ENCODE measurements at regions not wholly inside any gene's neighbourhood (a gene's known extent, or its start where the extent isn't known, plus 50 kb on each side); places are given as distances from the start of the nearest gene placed in this dataset.
"Not testable (repeated sequence)": the region's sequence is repeated elsewhere in the genome, so short reads cannot be mapped to it uniquely, and the experiment has no call there.

GRCh38 chr3:28033059-28033784, 208.2 kb upstream of the CMC1 start:
- DNase-seq: no peak

- no peak for DNase-seq
Observed at GRCh38 chr3:28036599-28037575, 204.5 kb upstream of the CMC1 start.

- DNase-seq: no peak
Observed at GRCh38 chr3:28039234-28039633, 202.2 kb upstream of the CMC1 start.

DNA sequence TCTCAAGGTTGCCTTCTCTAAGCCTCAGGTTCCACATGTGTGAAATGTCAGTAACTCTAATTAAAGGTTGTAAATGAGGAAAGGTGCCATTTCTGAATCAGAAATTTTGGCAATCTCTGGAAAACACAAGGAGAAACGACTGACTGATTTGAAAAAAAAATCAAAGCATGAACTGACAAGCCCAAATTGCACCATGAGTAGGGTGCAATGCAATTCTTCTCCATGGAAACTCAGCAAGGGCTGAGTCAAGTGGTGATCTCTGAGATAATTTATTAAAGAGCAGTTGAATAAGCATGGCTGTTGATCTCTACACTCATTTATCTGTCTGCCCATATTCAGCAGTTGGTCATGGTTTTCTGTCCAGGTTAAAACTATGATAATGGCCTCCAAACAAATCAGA, 201.6 kb upstream of the CMC1 start:
- no peak for DNase-seq

DNA sequence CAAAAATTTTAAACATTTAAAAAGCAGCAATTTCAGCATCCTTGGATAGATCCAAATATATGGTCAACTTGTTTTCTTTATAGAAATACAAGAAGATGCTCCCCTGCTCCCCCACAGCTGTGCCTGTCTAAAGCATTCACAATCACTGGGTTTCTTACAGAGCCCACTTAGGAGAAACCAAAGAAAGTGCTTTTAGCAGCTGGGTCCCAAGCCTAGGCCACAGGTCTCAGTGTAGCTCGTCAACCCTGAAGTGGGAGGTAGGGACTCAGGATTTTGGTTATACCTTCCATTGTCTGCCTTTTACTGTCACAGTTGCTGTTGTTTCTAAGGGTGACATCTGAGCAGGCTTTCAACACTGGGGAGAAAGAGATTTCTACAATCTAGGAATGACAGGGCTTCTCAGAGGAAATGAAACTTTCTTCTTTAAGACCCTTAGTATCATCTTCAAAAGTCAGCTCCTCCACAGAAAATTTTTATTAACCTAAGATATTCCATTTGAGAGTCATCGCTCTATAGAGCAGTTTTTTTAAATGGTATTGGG, 199.3 kb upstream of the CMC1 start:
- no peak for DNase-seq

DNA sequence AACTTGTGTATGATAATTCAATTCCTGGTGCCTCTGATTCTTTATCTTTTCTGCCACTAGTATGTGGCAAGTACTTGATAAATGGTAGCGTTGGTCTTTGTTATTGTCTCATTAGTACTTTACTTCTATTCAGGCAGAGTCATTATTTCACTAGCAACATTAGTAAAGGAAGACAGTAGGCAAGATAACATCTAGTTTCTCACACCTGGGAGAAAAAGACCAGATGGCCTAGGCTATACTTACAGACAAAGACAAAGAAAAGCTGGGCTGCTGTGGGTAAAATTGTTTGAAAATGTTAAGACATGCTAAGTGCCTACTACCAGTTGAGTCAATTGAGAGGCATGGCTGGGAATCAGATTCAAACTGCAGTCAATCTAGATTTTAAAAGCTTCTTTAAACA, 198.7 kb upstream of the CMC1 start:
- DNase-seq: no peak

DNA sequence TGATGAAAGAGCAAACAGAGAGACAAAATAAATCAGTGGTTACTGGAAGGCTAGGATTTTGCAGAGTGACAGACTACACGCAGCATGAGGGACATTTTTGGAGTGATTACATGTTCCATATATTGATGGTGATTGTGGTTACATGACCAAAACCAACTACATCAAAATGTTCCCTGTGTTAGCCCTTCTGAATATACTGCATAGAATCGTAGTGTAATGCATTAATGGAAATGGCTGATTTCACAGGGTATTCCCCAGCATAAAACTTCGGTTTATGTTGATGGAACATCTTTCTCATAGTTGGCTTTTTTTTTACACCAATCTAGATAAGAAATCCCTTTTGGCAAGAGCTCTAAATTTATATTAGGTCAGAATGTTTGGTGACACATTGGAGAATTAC, 191.3 kb upstream of the CMC1 start:
- DNase-seq: no peak

DNA sequence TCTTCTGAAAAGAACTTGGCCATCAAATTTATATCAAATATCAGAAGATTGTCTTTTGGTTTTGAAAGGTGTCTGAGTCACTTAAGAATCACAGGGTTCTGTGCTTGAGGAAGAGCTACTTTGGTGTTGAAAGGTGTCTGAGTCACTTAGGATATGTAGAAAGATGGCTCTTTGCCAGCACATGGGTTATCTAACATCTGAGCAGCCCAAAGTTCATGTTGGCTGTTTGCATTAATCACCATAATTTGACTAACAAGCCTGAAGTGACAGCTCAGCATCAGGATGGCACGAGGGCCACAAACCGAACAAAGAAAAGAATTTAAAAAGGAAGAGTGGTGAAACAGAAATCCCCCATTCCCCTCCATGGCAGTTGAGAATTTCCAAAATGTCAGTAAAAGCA, 190.5 kb upstream of the CMC1 start:
- no peak for DNase-seq

GRCh38 chr3:28053759-28054158, 187.7 kb upstream of the CMC1 start:
- DNase-seq: no peak

DNA sequence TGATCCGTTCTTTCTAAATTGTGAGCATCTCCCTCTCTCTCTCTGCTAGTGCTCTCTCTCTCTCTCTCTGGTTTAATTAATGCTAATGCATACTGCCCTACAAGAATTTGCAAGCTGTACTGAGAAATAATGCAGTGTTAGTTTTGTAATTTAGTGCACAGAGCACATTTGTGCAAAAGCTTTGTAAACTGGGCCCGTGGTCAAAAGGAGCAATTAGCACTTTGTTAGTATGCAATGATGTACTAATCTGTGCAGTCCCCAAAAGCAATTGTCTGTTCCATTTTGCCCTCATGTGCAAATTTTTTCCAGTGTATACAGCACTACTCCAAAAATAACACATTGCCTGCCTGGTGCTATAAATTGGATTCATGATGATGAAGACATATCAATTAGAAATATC, 184.6 kb upstream of the CMC1 start:
- no peak for DNase-seq

- no peak for DNase-seq
Observed at GRCh38 chr3:28057539-28057938, 183.9 kb upstream of the CMC1 start.

DNA sequence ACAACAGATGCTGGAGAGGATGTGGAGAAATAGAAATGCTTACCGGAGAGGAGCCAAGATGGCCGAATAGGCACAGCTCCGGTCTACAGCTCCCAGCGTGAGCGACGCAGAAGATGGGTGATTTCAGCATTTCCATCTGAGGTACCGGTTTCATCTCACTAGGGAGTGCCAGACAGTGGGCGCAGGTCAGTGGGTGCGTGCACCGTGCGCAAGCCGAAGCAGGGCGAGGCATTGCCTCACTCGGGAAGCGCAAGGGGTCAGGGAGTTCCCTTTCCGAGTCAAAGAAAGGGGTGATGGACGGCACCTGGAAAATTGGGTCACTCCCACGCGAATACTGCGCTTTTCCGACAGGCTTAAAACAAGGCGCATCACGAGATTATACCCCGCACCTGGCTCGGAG, 182.2 kb upstream of the CMC1 start:
- DNase-seq: not testable (repeated sequence)

- no peak for DNase-seq
Observed at GRCh38 chr3:28066020-28066419, 175.4 kb upstream of the CMC1 start.

DNA sequence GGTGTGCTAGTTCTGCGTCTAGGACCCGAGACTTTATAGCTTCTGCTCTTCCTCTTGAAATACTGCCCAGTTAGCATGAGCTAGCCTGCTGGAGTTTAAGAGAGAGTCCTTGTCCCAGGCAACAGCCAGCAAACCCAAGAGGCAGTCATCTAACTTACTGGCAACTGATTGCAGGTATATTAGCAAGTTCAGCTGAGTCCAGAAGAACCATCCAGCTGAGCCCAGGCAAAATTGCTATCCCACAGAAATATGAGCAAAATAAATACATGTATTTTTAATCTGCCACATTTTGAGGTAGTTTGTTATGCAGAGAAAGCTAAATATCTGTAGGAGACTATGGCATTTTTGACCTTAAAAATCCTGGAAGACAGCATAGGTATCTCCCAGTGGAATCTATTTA, 174.4 kb upstream of the CMC1 start:
- no peak for DNase-seq

GRCh38 chr3:28068342-28068741, 173.1 kb upstream of the CMC1 start:
- DNase-seq: no peak

DNA sequence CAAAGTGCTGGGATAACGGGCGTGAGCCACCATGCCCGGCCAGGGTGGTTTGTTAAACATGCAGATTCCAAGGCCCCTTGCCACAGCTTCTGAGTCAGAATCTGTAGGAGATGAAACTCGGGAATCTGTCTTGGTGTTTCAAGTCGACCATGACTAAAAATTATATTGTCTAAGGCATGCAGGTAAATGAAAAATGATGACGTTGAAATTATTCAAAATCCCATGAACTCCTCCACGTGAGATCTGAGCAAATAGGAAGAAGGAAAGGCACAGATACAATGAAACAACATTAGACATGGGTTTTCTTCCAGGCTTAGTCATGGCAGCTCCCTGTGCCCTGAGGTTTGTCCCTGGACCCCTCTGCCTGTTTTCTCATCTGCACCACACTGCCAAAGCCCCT, 172.0 kb upstream of the CMC1 start:
- no peak for DNase-seq

DNA sequence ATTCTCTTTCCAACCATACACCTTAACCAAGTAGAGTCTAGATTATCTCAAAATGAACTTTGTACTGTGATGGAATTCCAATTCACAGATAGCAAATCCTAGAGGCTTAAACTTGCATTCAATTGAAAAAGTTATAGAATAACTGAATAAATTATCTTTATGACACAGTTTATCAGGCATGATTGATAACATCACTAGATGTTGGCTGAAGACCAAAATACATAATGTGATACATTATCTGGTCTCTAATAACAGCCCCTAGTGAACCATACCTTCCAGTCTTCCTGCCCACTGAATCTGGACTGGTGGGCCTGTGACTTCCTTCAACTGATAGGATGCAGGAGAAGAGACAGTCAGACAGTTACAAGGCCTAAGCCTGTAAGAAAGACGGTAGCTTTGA, 165.2 kb upstream of the CMC1 start:
- no peak for DNase-seq

GRCh38 chr3:28077572-28077971, 163.8 kb upstream of the CMC1 start:
- no peak for DNase-seq

DNA sequence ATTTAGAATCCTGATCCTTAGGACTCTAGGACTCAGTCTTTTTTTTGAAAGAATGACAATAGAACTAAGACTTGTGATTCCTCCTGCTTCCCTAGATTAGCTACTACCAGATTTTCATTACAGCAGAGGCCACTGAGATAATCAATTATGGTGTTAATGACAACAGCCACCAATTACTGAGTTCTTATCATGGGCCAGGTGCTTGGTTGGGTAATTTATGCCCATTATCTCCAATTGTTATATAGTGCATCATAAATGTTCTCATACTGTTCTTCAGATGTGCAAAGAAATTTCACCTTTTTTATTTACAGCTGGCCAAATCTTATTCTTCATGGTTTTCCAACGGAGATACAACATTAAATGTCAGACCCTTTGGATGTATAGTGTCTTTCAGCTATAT, 162.9 kb upstream of the CMC1 start:
- DNase-seq: no peak

GRCh38 chr3:28080716-28081115, 160.7 kb upstream of the CMC1 start:
- no peak for DNase-seq

GRCh38 chr3:28081533-28081947, 159.9 kb upstream of the CMC1 start:
- no peak for DNase-seq

DNA sequence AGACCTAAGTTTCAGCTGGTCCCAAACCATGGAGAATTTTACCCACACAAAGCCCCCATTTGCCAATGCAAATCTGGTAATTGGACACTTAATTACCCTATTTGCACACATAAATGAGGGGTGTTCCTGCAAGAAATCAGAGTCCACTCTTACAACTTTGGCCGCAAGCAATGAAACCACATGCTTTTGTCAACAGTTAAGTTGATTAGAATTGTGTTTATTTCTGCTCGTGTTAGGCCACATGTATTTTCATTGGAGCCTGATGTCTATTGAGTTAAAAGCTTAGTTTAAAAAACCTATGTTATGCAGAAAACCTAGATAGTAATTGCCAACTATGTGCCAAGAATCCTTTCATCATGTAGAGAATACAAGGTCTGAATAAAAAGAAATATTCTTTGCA, 153.8 kb upstream of the CMC1 start:
- no peak for DNase-seq

Data from renal pelvis (tissue), 1 donor.